ENCODE measurements at regions not wholly inside any gene's neighbourhood (a gene's known extent, or its start where the extent isn't known, plus 50 kb on each side); places are given as distances from the start of the nearest gene placed in this dataset.

DNA sequence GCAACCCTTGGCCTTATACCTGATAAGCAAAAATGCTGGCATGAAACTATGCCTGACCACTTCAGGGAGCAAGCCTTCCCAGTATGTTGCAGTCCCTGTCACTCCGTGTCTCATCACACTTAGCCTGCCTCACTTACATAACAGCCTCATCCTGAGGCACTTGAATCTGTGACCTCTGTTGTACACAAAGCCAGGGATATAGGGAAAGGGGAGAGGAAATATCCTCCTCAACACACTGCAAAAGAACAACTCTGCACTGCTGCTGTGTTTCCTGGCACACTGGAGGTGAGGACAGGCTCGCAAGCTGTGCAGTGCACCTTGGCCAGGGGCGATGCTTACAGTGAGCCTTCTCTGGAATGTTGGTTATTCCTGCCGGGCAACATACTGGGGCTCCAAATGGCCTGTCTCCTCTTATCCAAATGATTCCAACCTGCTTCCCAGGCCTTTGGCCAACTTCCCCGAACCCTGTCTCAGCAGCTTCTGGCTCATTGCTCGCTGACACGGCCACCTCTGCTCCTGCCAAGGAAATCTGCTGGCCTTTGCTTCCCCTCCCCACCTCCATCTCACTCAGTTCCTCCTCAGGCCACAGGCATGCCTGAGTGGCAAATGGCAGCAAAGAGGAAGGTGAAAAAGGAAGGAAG, 109.2 kb downstream of the CD47 start:
- H3K4me3 ChIP-seq (ENCODE audit: low read depth in 2 of 2, low read length in 2 of 2) = no peak overlapping the region
- in situ Hi-C loops (cut with HindIII; ENCODE audit: low pct_unique_long_range_greater_than_20kb, low sequenced_read_pairs) = no loop called here
- ChIA-PET POLR2A (no interaction called here), CTCF (no interaction called here)
- TF ChIP-seq, protein P1, sequence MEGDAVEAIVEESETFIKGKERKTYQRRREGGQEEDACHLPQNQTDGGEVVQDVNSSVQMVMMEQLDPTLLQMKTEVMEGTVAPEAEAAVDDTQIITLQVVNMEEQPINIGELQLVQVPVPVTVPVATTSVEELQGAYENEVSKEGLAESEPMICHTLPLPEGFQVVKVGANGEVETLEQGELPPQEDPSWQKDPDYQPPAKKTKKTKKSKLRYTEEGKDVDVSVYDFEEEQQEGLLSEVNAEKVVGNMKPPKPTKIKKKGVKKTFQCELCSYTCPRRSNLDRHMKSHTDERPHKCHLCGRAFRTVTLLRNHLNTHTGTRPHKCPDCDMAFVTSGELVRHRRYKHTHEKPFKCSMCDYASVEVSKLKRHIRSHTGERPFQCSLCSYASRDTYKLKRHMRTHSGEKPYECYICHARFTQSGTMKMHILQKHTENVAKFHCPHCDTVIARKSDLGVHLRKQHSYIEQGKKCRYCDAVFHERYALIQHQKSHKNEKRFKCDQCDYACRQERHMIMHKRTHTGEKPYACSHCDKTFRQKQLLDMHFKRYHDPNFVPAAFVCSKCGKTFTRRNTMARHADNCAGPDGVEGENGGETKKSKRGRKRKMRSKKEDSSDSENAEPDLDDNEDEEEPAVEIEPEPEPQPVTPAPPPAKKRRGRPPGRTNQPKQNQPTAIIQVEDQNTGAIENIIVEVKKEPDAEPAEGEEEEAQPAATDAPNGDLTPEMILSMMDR (IDR thresholded peaks at IDR 0.05) = no peak
- TF ChIP-seq POLR2AphosphoS5 (IDR thresholded peaks at IDR 0.05; ENCODE audit: low read depth, low read length) = no peak
- no peaks in the 10 kb centered on the region for H3K36me3 ChIP-seq (ENCODE audit: control insufficient read depth, insufficient read depth, low read length)
- H3K4me1 ChIP-seq (ENCODE audit: control insufficient read depth, insufficient read depth, low read length) = no peaks in the 10 kb centered on the region; the same call in 1 of the 2 replicates
- no peak overlapping the region for H3K27ac ChIP-seq (ENCODE audit: low read length)
- 0 out of 2 replicates have a peak, but pooled peaks cover under 1% of the 10 kb centered on the region for H3K27me3 ChIP-seq (ENCODE audit: control insufficient read depth, insufficient read depth, low read length)
- no TSS peak for BruUV-seq (replicated peaks)
- DNase-seq (ENCODE audit: low read depth, low spot score) = no peak
- H3K9me3 ChIP-seq (ENCODE audit: control insufficient read depth, insufficient read depth, low read depth, low read length) = no peaks in the 10 kb centered on the region
- intact Hi-C loops (cut with micrococcal nuclease; ENCODE audit: unreplicated experiment) = no loop called here
- ATAC-seq = 0 out of 2 replicates have a peak, but pooled peaks have one; percentile 30

DNA sequence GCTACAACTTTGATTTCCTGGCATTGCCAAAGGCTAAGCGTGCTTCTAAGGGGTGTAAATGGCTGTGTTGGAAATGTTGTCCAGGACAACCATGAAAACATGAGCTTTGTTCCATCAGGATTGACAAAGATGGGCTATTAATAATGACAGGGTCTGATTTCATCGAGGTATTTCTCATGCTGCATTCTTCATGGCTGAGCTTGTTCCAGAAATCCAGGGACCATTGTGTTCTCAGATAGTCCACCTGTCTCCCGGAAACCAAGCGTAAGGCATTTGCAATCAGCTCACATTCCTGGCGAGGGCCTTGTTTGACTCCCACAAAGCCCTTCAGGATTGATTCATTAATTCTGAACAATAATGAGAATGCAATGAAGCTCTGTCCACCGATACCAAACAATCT, 111.3 kb downstream of the CD47 start:
- ChIA-PET CTCF (no interaction called here), POLR2A (no interaction called here)
- H3K4me3 ChIP-seq (ENCODE audit: low read depth in 2 of 2, low read length in 2 of 2) = no peak overlapping the region
- BruUV-seq (replicated peaks) = no TSS peak
- H3K9me3 ChIP-seq (ENCODE audit: control insufficient read depth, insufficient read depth, low read depth, low read length) = no peaks in the 10 kb centered on the region
- no peaks in the 10 kb centered on the region; the same call in 1 of the 2 replicates for H3K4me1 ChIP-seq (ENCODE audit: control insufficient read depth, insufficient read depth, low read length)
- ATAC-seq = no peak
- peaks cover 3% of the 10 kb centered on the region; the same call in 1 of the 2 replicates for H3K27me3 ChIP-seq (ENCODE audit: control insufficient read depth, insufficient read depth, low read length)
- no peak for DNase-seq (ENCODE audit: low read depth, low spot score)
- intact Hi-C loops (cut with micrococcal nuclease; ENCODE audit: unreplicated experiment) = no loop called here
- H3K27ac ChIP-seq (ENCODE audit: low read length) = no peak overlapping the region
- in situ Hi-C loops (cut with HindIII; ENCODE audit: low pct_unique_long_range_greater_than_20kb, low sequenced_read_pairs) = no loop called here
- no peaks in the 10 kb centered on the region for H3K36me3 ChIP-seq (ENCODE audit: control insufficient read depth, insufficient read depth, low read length)
- TF ChIP-seq POLR2AphosphoS5 (IDR thresholded peaks at IDR 0.05; ENCODE audit: low read depth, low read length) (no peak), SIN3A (IDR thresholded peaks at IDR 0.05; ENCODE audit: borderline replicate concordance, insufficient read depth, low read depth, low read length) (no peak), TCF7L2 (IDR thresholded peaks at IDR 0.05; ENCODE audit: low read depth, low read length) (no peak)
- TF ChIP-seq, protein P2, sequence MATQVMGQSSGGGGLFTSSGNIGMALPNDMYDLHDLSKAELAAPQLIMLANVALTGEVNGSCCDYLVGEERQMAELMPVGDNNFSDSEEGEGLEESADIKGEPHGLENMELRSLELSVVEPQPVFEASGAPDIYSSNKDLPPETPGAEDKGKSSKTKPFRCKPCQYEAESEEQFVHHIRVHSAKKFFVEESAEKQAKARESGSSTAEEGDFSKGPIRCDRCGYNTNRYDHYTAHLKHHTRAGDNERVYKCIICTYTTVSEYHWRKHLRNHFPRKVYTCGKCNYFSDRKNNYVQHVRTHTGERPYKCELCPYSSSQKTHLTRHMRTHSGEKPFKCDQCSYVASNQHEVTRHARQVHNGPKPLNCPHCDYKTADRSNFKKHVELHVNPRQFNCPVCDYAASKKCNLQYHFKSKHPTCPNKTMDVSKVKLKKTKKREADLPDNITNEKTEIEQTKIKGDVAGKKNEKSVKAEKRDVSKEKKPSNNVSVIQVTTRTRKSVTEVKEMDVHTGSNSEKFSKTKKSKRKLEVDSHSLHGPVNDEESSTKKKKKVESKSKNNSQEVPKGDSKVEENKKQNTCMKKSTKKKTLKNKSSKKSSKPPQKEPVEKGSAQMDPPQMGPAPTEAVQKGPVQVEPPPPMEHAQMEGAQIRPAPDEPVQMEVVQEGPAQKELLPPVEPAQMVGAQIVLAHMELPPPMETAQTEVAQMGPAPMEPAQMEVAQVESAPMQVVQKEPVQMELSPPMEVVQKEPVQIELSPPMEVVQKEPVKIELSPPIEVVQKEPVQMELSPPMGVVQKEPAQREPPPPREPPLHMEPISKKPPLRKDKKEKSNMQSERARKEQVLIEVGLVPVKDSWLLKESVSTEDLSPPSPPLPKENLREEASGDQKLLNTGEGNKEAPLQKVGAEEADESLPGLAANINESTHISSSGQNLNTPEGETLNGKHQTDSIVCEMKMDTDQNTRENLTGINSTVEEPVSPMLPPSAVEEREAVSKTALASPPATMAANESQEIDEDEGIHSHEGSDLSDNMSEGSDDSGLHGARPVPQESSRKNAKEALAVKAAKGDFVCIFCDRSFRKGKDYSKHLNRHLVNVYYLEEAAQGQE (IDR thresholded peaks at IDR 0.05; ENCODE audit: insufficient read depth in 1 of 2, low read depth in 2 of 2, low read length in 1 of 2) = no peak
- TF ChIP-seq, protein P1 (IDR thresholded peaks at IDR 0.05) = no peak

All from Panc1 (cell line).